PFSK-1 (cell line): ENCODE measurements at regions not wholly inside any gene's neighbourhood (a gene's known extent, or its start where the extent isn't known, plus 50 kb on each side); places are given as distances from the start of the nearest gene placed in this dataset.

Experiments
- FOXP2 ChIP-seq: optimal IDR thresholded peaks from 2 replicates; pipeline ENCODE3; 2011; ENCODE audit warnings: borderline replicate concordance, control low read depth, inconsistent platforms; ENCODE audit not compliant: insufficient read depth; ENCODE audit errors: extremely low read length, extremely low read depth
- POLR2AphosphoS5 ChIP-seq: IDR thresholded peaks from 2 replicates; pipeline ENCODE4 v1.6.1; 2012; ENCODE audit warnings: low read depth, mild to moderate bottlenecking, control low read depth, low read length, moderate library complexity
- REST ChIP-seq, 2 experiments: IDR thresholded peaks; 2 replicates each; pipeline versions ENCODE4 v1.6.1 to v1.8.0; 2011 to 2012; ENCODE audit warnings: low read depth in 2 of 2, low read length in 2 of 2, control low read depth in 1 of 2, inconsistent platforms in 1 of 2, mild to moderate bottlenecking in 1 of 2, moderate library complexity in 1 of 2; ENCODE audit not compliant: insufficient read depth in 1 of 2
- SIN3A ChIP-seq: IDR thresholded peaks from 2 replicates; pipeline ENCODE4 v1.6.1; 2012; ENCODE audit warnings: mild to moderate bottlenecking, low read length, moderate library complexity, borderline replicate concordance; ENCODE audit not compliant: insufficient read depth
- TAF1 ChIP-seq: IDR thresholded peaks from 2 replicates; pipeline ENCODE4 v1.6.1; 2012; ENCODE audit warnings: low read length, control low read depth, borderline replicate concordance; ENCODE audit not compliant: insufficient read depth

GRCh38 chr7:60706-61105, 131.7 kb upstream of the FAM20C start:
- TF ChIP-seq FOXP2 (no peak), SIN3A (no peak), POLR2AphosphoS5 (no peak), TAF1 (no peak), REST (IDR thresholded peaks at IDR 0.05; ENCODE audit: insufficient read depth in 1 of 2, low read depth in 2 of 2, low read length in 2 of 2) (no peak)

- TF ChIP-seq REST (IDR thresholded peaks at IDR 0.05; ENCODE audit: insufficient read depth in 1 of 2, low read depth in 2 of 2, low read length in 2 of 2) (no peak), SIN3A (no peak), TAF1 (no peak), FOXP2 (no peak), POLR2AphosphoS5 (no peak)
Observed at GRCh38 chr7:61111-61510, 131.3 kb upstream of the FAM20C start.

- no peak for TF ChIP-seq SIN3A
- no peak for TF ChIP-seq TAF1
- TF ChIP-seq FOXP2 = no peak
- TF ChIP-seq POLR2AphosphoS5 = no peak
- TF ChIP-seq REST (IDR thresholded peaks at IDR 0.05; ENCODE audit: insufficient read depth in 1 of 2, low read depth in 2 of 2, low read length in 2 of 2) = no peak
Observed at GRCh38 chr7:61576-62360, 130.6 kb upstream of the FAM20C start.

- TF ChIP-seq FOXP2 (no peak), POLR2AphosphoS5 (no peak), REST (IDR thresholded peaks at IDR 0.05; ENCODE audit: insufficient read depth in 1 of 2, low read depth in 2 of 2, low read length in 2 of 2) (no peak), TAF1 (no peak), SIN3A (no peak)
Observed at GRCh38 chr7:62361-63116, 129.8 kb upstream of the FAM20C start.

GRCh38 chr7:63117-63480, 129.3 kb upstream of the FAM20C start:
- TF ChIP-seq TAF1 = no peak
- TF ChIP-seq REST (IDR thresholded peaks at IDR 0.05; ENCODE audit: insufficient read depth in 1 of 2, low read depth in 2 of 2, low read length in 2 of 2) = no peak
